ENCODE measurements at regions not wholly inside any gene's neighbourhood (a gene's known extent, or its start where the extent isn't known, plus 50 kb on each side); places are given as distances from the start of the nearest gene placed in this dataset.

GRCh38 chr13:90502153-90502552 lies 845.3 kb upstream of the MIR17HG start:
- Histone ChIP-seq H4K91ac (ENCODE audit: low read depth, low read length) (peak overlapping the region; percentile 1), H2AFZ (ENCODE audit: insufficient read depth, low read length, poor library complexity) (no peak overlapping the region), H2AK5ac (ENCODE audit: low read length) (no peak overlapping the region), H3K9me3 (ENCODE audit: insufficient read depth, low read depth, low read length) (no peaks in the 10 kb centered on the region), H2BK120ac (ENCODE audit: insufficient read depth, low read length, poor library complexity) (peak overlapping the region; percentile 61), H3K4me1 (ENCODE audit: control insufficient read depth in 1 of 2, insufficient read depth in 2 of 2, low read length in 2 of 2) (peaks cover 5 to 10% of the 10 kb centered on the region in 2 experiments), H3K79me1 (ENCODE audit: low read length) (peaks cover 4% of the 10 kb centered on the region), H4K12ac (ENCODE audit: low read depth, low read length) (no peak overlapping the region), H3K4ac (ENCODE audit: low read depth, low read length) (no peak overlapping the region), H3K27me3 (ENCODE audit: insufficient read depth, low read length) (no peaks in the 10 kb centered on the region), H2BK5ac (ENCODE audit: low read depth, low read length, poor library complexity) (no peak overlapping the region), H3K36me3 (ENCODE audit: control insufficient read depth in 1 of 2, insufficient read depth in 2 of 2, low read length in 2 of 2) (no peaks in the 10 kb centered on the region), H3K4me2 (ENCODE audit: low read length) (no peak overlapping the region), H3K79me2 (ENCODE audit: control insufficient read depth, insufficient read depth, low read length, poor library complexity) (no peaks in the 10 kb centered on the region), H3K18ac (ENCODE audit: low read length) (peak overlapping the region; percentile 1), H4K8ac (ENCODE audit: low read depth, low read length) (no peak overlapping the region), H3K23ac (ENCODE audit: low read length) (no peak overlapping the region), H3K4me3 (ENCODE audit: low read depth, low read length) (no peak overlapping the region), H3K14ac (ENCODE audit: low read length) (no peak overlapping the region), H3K27ac (ENCODE audit: low read depth, low read length) (no peak overlapping the region), H2BK12ac (ENCODE audit: low read length) (no peak overlapping the region), H3K9ac (ENCODE audit: low read length) (no peak overlapping the region)
- no CpG with 5 or more reads among the region's 1 CpG for WGBS (ENCODE audit: extremely low coverage, insufficient coverage, insufficient read length)
- no peak for DNase-seq

- peaks cover 4% of the 10 kb centered on the region for H3K79me1 ChIP-seq (ENCODE audit: low read length)
- H4K91ac ChIP-seq (ENCODE audit: low read depth, low read length): no peak overlapping the region
- H3K4me1 ChIP-seq (ENCODE audit: control insufficient read depth in 1 of 2, insufficient read depth in 2 of 2, low read length in 2 of 2): peaks cover 5 to 10% of the 10 kb centered on the region in 2 experiments
- no peak overlapping the region for H3K23ac ChIP-seq (ENCODE audit: low read length)
- no peak overlapping the region for H3K18ac ChIP-seq (ENCODE audit: low read length)
- H2AFZ ChIP-seq (ENCODE audit: insufficient read depth, low read length, poor library complexity): no peak overlapping the region
- no peak overlapping the region for H2BK12ac ChIP-seq (ENCODE audit: low read length)
- no peak overlapping the region for H3K27ac ChIP-seq (ENCODE audit: low read depth, low read length)
- no peak for DNase-seq
- no peaks in the 10 kb centered on the region for H3K79me2 ChIP-seq (ENCODE audit: control insufficient read depth, insufficient read depth, low read length, poor library complexity)
- no peaks in the 10 kb centered on the region for H3K36me3 ChIP-seq (ENCODE audit: control insufficient read depth in 1 of 2, insufficient read depth in 2 of 2, low read length in 2 of 2)
- H3K4me2 ChIP-seq (ENCODE audit: low read length): no peak overlapping the region
- no peak overlapping the region for H2AK5ac ChIP-seq (ENCODE audit: low read length)
- no peak overlapping the region for H2BK5ac ChIP-seq (ENCODE audit: low read depth, low read length, poor library complexity)
- H3K4ac ChIP-seq (ENCODE audit: low read depth, low read length): no peak overlapping the region
- H4K8ac ChIP-seq (ENCODE audit: low read depth, low read length): no peak overlapping the region
- no peak overlapping the region for H3K4me3 ChIP-seq (ENCODE audit: low read depth, low read length)
- WGBS (ENCODE audit: extremely low coverage, insufficient coverage, insufficient read length): no CpG with 5 or more reads among the region's 2 CpGs
- no peak overlapping the region for H3K9ac ChIP-seq (ENCODE audit: low read length)
- no peaks in the 10 kb centered on the region for H3K9me3 ChIP-seq (ENCODE audit: insufficient read depth, low read depth, low read length)
- no peak overlapping the region for H3K14ac ChIP-seq (ENCODE audit: low read length)
- H2BK120ac ChIP-seq (ENCODE audit: insufficient read depth, low read length, poor library complexity): no peak overlapping the region
- H4K12ac ChIP-seq (ENCODE audit: low read depth, low read length): no peak overlapping the region
- no peaks in the 10 kb centered on the region for H3K27me3 ChIP-seq (ENCODE audit: insufficient read depth, low read length)
Measured at GRCh38 chr13:90502762-90503161, 844.7 kb upstream of the MIR17HG start.

- Histone ChIP-seq H3K18ac (ENCODE audit: low read length) (no peak overlapping the region), H3K4ac (ENCODE audit: low read depth, low read length) (no peak overlapping the region), H3K79me1 (ENCODE audit: low read length) (no peaks in the 10 kb centered on the region), H3K27me3 (ENCODE audit: insufficient read depth, low read length) (no peaks in the 10 kb centered on the region), H3K14ac (ENCODE audit: low read length) (no peak overlapping the region), H2BK12ac (ENCODE audit: low read length) (no peak overlapping the region), H3K27ac (ENCODE audit: low read depth, low read length) (no peak overlapping the region), H2BK120ac (ENCODE audit: insufficient read depth, low read length, poor library complexity) (no peak overlapping the region), H4K91ac (ENCODE audit: low read depth, low read length) (no peak overlapping the region), H3K4me2 (ENCODE audit: low read length) (no peak overlapping the region), H3K9me3 (ENCODE audit: insufficient read depth, low read depth, low read length) (no peaks in the 10 kb centered on the region), H3K79me2 (ENCODE audit: control insufficient read depth, insufficient read depth, low read length, poor library complexity) (no peaks in the 10 kb centered on the region), H2AFZ (ENCODE audit: insufficient read depth, low read length, poor library complexity) (no peak overlapping the region), H4K12ac (ENCODE audit: low read depth, low read length) (no peak overlapping the region), H3K9ac (ENCODE audit: low read length) (no peak overlapping the region), H2AK5ac (ENCODE audit: low read length) (no peak overlapping the region), H2BK5ac (ENCODE audit: low read depth, low read length, poor library complexity) (no peak overlapping the region), H3K36me3 (ENCODE audit: control insufficient read depth in 1 of 2, insufficient read depth in 2 of 2, low read length in 2 of 2) (no peaks in the 10 kb centered on the region), H3K4me3 (ENCODE audit: low read depth, low read length) (no peak overlapping the region), H4K8ac (ENCODE audit: low read depth, low read length) (no peak overlapping the region), H3K23ac (ENCODE audit: low read length) (no peak overlapping the region), H3K4me1 (ENCODE audit: control insufficient read depth in 1 of 2, insufficient read depth in 2 of 2, low read length in 2 of 2) (no peaks in the 10 kb centered on the region)
- WGBS (ENCODE audit: extremely low coverage, insufficient coverage, insufficient read length): no CpG with 5 or more reads among the region's 2 CpGs
- peak in 1 of 2 donors; percentile 10 for DNase-seq
Measured at GRCh38 chr13:90510319-90510718, 837.2 kb upstream of the MIR17HG start.

GRCh38 chr13:90511903-90512302 lies 835.6 kb upstream of the MIR17HG start:
- Histone ChIP-seq H4K8ac (ENCODE audit: low read depth, low read length) (no peak overlapping the region), H3K27me3 (ENCODE audit: insufficient read depth, low read length) (no peaks in the 10 kb centered on the region), H3K14ac (ENCODE audit: low read length) (no peak overlapping the region), H4K91ac (ENCODE audit: low read depth, low read length) (no peak overlapping the region), H3K4ac (ENCODE audit: low read depth, low read length) (no peak overlapping the region), H3K18ac (ENCODE audit: low read length) (no peak overlapping the region), H4K12ac (ENCODE audit: low read depth, low read length) (no peak overlapping the region), H2BK12ac (ENCODE audit: low read length) (no peak overlapping the region), H3K23ac (ENCODE audit: low read length) (no peak overlapping the region), H3K36me3 (ENCODE audit: control insufficient read depth in 1 of 2, insufficient read depth in 2 of 2, low read length in 2 of 2) (no peaks in the 10 kb centered on the region), H3K27ac (ENCODE audit: low read depth, low read length) (no peak overlapping the region), H3K79me1 (ENCODE audit: low read length) (no peaks in the 10 kb centered on the region), H2BK5ac (ENCODE audit: low read depth, low read length, poor library complexity) (no peak overlapping the region), H3K9me3 (ENCODE audit: insufficient read depth, low read depth, low read length) (no peaks in the 10 kb centered on the region), H3K4me1 (ENCODE audit: control insufficient read depth in 1 of 2, insufficient read depth in 2 of 2, low read length in 2 of 2) (no peaks in the 10 kb centered on the region), H3K9ac (ENCODE audit: low read length) (no peak overlapping the region), H3K79me2 (ENCODE audit: control insufficient read depth, insufficient read depth, low read length, poor library complexity) (no peaks in the 10 kb centered on the region), H3K4me3 (ENCODE audit: low read depth, low read length) (no peak overlapping the region), H3K4me2 (ENCODE audit: low read length) (no peak overlapping the region), H2AFZ (ENCODE audit: insufficient read depth, low read length, poor library complexity) (no peak overlapping the region), H2BK120ac (ENCODE audit: insufficient read depth, low read length, poor library complexity) (no peak overlapping the region), H2AK5ac (ENCODE audit: low read length) (no peak overlapping the region)
- WGBS (ENCODE audit: extremely low coverage, insufficient coverage, insufficient read length): no CpG with 5 or more reads among the region's 2 CpGs
- DNase-seq: no peak

Measured in trophoblast cell (in vitro differentiated cells and primary cell).